ENCODE measurements at regions not wholly inside any gene's neighbourhood (a gene's known extent, or its start where the extent isn't known, plus 50 kb on each side); places are given as distances from the start of the nearest gene placed in this dataset.
"Not testable (repeated sequence)": the region's sequence is repeated elsewhere in the genome, so short reads cannot be mapped to it uniquely, and the experiment has no call there.

DNA sequence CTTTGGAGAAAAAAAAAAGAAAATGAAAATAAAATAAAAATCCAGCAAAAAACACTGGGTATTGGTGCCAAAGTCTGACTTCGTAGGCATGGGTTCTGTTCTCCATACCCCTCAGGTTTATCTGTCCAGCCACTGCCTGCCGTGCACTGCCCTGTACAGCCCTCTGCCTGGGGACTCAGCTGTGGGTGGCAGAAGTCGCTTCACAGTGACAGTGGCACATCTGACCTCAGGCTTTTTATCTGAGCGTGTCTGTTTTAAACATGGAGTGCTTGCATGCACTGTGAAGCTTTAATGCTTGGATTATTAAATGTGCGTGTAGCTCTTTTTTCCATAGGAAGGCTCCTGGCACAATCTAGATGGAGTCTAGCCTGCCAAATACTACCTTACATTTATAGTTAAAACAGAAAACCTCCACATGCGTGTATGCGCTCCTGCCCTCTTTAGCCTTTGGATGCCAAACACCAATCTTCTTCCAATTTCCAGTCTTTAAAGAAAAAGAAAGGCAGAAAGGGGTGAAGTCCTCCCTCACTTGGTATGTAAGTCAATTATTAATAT is 375.5 kb downstream of the UTRN start:
- peak in 1 of 2 experiments; percentile 6 for DNase-seq

DNA sequence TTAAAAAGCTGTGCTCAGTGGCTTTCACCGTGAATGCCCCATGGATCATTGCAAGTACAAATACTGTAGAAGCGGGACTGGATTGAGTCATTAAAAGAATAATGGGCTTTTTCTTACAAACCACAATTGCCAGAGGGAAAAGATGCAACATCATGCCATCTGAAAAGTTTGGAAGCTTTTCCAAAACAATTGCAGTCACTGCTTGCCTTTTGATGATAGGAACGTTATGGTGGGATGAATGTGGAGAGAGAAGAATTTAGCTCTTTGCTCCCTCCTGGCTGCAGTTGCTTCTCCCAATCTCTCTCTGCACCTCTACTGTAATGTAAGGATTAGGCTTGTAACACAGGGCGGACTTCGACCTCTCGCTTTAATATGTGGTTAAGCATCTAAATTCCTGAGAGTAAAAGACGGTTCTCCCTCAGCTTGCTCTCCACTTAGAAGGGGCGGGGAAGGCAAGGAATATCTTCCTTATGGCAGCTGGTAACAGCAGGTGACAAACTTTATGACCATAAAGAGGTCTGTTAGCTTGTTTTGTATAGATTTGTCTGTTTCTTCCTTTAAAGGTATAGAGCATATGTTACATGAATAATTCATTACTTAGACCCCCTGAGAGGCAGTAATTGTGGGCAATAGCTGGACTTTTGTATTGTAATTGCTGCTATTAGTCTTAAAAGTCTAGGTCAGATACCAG is 376.1 kb downstream of the UTRN start:
- DNase-seq = peak; percentile 63 to 71

DNA sequence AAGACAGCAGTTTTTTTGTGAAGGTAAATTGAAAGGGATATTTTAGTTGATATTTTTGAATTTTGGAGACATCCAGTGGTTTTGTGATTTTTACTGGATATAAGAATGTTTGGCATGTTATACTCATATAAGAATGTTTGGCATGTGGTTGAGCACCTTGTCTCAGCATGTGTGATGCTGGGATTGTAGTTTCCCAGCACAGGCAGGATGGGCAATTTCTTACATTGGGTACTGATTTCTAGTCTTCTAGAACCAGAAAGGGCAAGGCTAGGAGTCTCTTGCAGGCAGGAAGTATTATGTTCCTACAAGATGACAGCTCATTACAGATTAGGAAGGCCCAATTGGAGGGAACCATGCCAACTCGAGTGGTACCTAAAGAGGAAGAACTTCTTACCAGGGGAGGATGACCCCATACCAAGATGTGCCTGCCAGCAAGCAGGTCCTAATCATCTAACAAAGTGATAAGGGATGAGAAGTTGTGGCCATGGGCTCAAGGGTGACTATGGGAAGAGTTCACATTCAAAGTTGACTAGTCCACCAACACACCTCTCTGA is 377.8 kb downstream of the UTRN start:
- DNase-seq = no peak

- DNase-seq = no peak
These were observed 379.1 kb downstream of the UTRN start for GRCh38 chr6:144664281-144664680.

- no peak for DNase-seq
These were observed 379.8 kb downstream of the UTRN start for GRCh38 chr6:144664947-144665346.

- no peak for DNase-seq
These were observed 380.9 kb downstream of the UTRN start for GRCh38 chr6:144665932-144666450.

- no peak for DNase-seq
These were observed 381.6 kb downstream of the UTRN start for GRCh38 chr6:144666781-144667180.

DNA sequence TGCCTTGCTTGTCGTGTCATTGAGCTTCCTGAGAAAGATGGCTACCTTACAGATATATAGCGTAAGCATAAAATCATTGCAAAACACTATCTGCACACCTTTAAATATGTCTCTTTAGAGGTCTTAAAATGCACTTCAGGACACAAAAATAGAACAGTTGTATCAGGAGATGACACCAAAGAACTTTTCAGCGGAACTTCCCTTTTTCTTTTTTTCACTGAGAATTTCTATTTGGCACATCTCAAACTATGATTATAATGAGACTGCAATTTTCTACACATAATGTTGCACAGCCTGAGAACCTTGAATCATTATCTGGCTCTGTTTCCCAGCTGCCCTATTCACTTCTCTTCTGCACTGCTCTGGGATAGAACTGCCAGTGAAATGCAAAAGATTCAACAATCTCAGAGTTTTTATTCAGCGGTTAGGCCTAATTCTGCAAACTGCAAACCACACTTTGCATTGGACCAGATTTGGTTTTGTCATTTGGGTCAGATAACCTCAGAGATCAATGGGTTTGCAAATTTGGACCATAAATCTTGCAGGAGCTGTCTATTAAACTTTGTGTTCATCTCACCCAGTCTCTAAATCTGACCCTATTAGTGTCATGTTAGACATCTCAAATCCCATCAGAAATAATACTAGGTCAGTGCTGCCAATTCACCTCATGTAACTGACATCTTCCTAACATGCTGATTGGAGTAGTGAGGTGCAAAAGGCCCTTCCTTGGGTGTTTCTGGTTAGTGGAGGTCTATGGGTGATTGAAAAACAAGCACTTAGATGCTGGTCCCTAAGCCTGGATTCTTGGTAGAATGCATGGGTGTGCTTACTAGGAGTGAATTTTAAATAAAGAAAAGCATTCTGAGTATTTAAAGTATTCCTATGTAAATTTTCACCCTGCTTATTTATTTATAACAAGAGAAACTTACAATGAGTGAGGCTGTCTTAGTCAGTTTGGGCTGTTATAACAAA is 382.7 kb downstream of the UTRN start:
- DNase-seq = no peak

GRCh38 chr6:144670259-144670658 is 385.1 kb downstream of the UTRN start:
- DNase-seq = not testable (repeated sequence)

- DNase-seq = no peak
These were observed 388.7 kb downstream of the UTRN start for GRCh38 chr6:144673807-144674206.

GRCh38 chr6:144675231-144675861 is 390.2 kb downstream of the UTRN start:
- DNase-seq = no peak

- DNase-seq = not testable (repeated sequence)
These were observed 391.2 kb downstream of the UTRN start for GRCh38 chr6:144676310-144676709.

DNA sequence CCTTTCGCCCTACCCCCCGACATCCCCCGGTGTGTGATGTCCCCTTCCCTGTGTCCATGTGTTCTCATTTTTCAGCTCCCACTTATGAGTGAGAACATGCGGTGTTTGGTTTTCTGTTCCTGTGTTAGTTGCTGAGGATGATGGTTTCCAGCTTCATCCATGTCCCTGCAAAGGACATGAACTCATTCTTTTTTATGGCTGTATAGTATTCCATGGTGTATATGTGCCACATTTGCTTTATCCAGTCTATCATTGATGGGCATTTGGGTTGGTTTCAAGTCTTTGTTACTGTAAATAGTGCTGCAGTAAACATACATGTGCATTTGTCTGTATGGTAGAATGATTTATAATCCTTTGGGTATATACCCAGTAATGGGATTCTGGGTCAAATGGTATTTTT is 392.1 kb downstream of the UTRN start:
- DNase-seq = not testable (repeated sequence)

DNA sequence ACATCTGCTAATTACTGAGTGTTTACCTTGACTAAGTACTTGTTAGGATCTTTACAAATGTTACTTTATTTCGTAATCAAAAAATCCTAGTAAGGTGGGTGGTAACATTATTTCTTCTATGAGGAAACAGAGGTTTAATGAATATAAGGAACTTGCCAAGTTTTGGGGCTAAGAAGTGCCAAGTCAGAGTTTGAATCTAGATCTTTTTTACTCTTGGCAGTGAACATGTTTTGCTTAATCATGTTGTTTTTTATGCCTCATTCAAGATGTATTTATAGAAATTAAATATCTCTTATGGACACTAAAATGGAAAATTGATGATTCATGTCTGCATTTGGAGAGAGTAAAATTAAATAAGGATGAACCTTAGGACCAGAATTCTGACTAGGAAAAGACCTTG is 393.7 kb downstream of the UTRN start:
- no peak for DNase-seq

GRCh38 chr6:144681334-144681733 is 396.2 kb downstream of the UTRN start:
- no peak for DNase-seq

- no peak for DNase-seq
These were observed 398.3 kb downstream of the UTRN start for GRCh38 chr6:144683216-144684070.

GRCh38 chr6:144688713-144689112 is 403.6 kb downstream of the UTRN start:
- no peak for DNase-seq

DNA sequence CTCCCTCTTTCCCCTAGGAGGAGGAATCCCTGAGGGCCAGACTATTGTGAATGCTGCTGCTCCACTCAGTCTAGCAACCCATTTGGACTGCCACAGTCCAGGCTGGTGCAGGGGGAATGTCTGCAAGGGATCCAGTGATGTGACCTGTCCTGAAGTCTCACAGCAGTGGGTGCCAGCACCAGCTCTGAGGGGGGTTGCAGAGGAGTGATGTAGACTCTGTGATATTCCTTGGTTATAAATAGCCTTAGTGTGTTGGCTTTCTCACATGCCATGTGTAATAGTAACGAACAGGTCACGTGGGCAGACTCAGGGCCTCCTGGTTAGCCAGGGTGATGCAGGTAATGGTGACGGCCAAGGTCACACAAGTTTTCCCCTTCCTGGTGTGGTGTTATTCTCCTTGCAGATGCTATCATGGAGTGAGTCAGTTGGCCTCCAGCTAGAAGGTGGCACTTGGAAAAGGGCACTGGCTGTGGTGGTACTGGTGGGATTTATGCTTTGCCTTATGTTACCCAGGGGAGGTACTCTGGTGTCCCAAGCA is 404.4 kb downstream of the UTRN start:
- DNase-seq = no peak

DNA sequence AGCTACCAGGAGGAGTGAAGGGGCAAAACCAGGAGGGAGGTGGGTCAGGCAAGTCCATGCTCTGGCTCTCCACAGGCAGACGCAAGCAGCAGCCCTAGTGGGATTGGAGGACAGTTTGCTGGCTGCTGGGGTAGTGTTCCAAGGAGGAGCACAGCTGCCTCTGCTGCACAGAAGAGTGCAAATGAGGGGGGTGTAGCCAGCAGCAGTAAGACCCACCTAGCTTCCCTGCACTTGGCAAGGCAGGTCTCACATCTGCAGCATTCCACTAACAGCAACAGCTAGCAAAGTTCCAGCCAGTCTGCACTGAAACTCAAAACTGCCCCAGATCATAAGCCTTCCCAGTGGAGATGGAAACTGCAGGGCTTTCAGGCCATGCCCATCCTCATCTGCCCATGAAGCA is 405.0 kb downstream of the UTRN start:
- no peak for DNase-seq

DNA sequence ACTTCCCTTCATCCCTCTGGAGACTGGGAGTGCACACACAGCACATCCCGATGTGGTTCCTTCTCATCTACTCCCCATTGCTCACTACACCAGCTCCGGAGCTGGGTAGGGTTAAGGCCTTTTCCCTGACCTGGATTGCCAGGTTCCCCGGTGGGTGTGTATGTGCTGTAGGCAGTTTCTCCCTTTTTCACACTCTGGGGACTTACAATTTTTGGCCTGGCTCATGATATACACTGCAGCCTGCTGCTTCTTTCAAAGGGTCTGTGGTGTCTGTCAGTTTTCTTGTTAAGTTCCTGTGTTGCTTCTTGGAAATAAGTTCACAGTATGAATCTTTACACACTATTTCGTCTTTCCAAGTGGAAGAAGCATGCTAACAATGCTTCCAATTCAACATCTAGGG is 405.5 kb downstream of the UTRN start:
- DNase-seq = no peak

GRCh38 chr6:144692050-144692449 is 406.9 kb downstream of the UTRN start:
- DNase-seq = not testable (repeated sequence)
